HepG2 (cell line): ENCODE measurements at regions not wholly inside any gene's neighbourhood (a gene's known extent, or its start where the extent isn't known, plus 50 kb on each side); places are given as distances from the start of the nearest gene placed in this dataset.

ENCODE experiments used
- ATAC-seq: fragments of 200-7000 bp; cut with Tn5 transposase; 3 replicates; pipeline ENCODE4 v1.9.1; 2020; ENCODE audit warnings: mild to moderate bottlenecking, moderate library complexity
- BruUV-seq: library from RNA; stranded (reverse); fragments of 400-500 nt; replicated peaks from 2 replicates; lab custom pipeline; 2021; lab: Mats Ljungman, UMichigan
- CTCF ChIA-PET: fragments of 300-600 bp; formaldehyde crosslinking; extraction: SDS; loops from one replicate; lab custom pipeline; 2021; ENCODE audit warnings: low total read pairs, inconsistent platforms, low intra/inter-chr PET ratio; lab: Yijun Ruan, JAX
- POLR2A ChIA-PET: fragments of 350-600 bp; sonication (Branson Sonifier 250); formaldehyde crosslinking; loops from one replicate; lab custom pipeline; 2020; ENCODE audit warnings: antibody characterized with exemption, inconsistent platforms; lab: Yijun Ruan, JAX
- DNase-seq: peaks from one replicate; pipeline ENCODE4 v3.0.0-alpha.2; 2015; ENCODE audit warnings: low spot score
- FAIRE-seq: peaks from 3 replicates; lab custom pipeline; 2011; peaks lifted over from hg19 to GRCh38; lab: Jason Lieb, UNC
- H2AFZ ChIP-seq: one replicate; pipeline ENCODE4 v1.6.1; 2011; ENCODE audit warnings: low read length, inconsistent platforms
- H3K27ac ChIP-seq: fragments of 300-600 bp; 3 replicates; pipeline ENCODE4 v1.8.0; 2011; ENCODE audit warnings: mixed run types, mild to moderate bottlenecking, mixed read lengths, low read length, inconsistent platforms; ENCODE audit not compliant: insufficient read depth; ENCODE audit errors: extremely low read length
- H3K27me3 ChIP-seq, 2 experiments: fragments of 200-600 bp in 1 of 2; 2 replicates in 1 of 2; 3 replicates in 1 of 2; pipeline versions ENCODE4 v1.6.0 to v1.8.0; 2011; ENCODE audit warnings: low read length in 2 of 2, mild to moderate bottlenecking in 2 of 2, moderate library complexity in 2 of 2, inconsistent platforms in 1 of 2; ENCODE audit not compliant: insufficient read depth in 2 of 2, control insufficient read depth in 1 of 2
- H3K36me3 ChIP-seq, 2 experiments: fragments of 200-600 bp in 1 of 2; replicated peaks in 1 of 2; 2 replicates in 1 of 2; 3 replicates in 1 of 2; pipeline versions ENCODE4 v1.5.1 to v1.8.0; 2011; ENCODE audit warnings: low read length in 2 of 2, inconsistent platforms in 1 of 2; ENCODE audit not compliant: insufficient read depth in 2 of 2, control insufficient read depth in 1 of 2
- H3K4me1 ChIP-seq: 2 replicates; pipeline ENCODE4 v1.5.1; 2012; ENCODE audit warnings: low read length, inconsistent platforms; ENCODE audit not compliant: insufficient read depth
- H3K4me2 ChIP-seq: 2 replicates; pipeline ENCODE4 v1.6.0; 2011; ENCODE audit warnings: low read depth, low read length, inconsistent platforms
- H3K4me3 ChIP-seq, 3 experiments: fragments of 200-600 bp in 1 of 3; sonication (generic), shearing (Covaris generic) in 1 of 3; replicated peaks in 1 of 3; 2 replicates each; pipeline ENCODE4 v1.5.1; 2011 to 2016; ENCODE audit warnings: low read length in 3 of 3, inconsistent platforms in 2 of 3, low read depth in 2 of 3, mild to moderate bottlenecking in 2 of 3, control low read depth in 1 of 3, mixed read lengths in 1 of 3; ENCODE audit not compliant: insufficient read depth in 1 of 3
- H3K79me2 ChIP-seq: one replicate; pipeline ENCODE4 v1.6.1; 2011; ENCODE audit warnings: low read length, inconsistent platforms; ENCODE audit not compliant: insufficient read depth
- H3K9ac ChIP-seq: 2 replicates; pipeline ENCODE4 v1.6.0; 2011; ENCODE audit warnings: mild to moderate bottlenecking, low read depth, low read length, inconsistent platforms; ENCODE audit not compliant: insufficient read depth
- H3K9me3 ChIP-seq: 2 replicates; pipeline ENCODE4 v1.5.1; 2012; ENCODE audit warnings: mild to moderate bottlenecking, low read length
- H4K20me1 ChIP-seq: 2 replicates; pipeline ENCODE4 v1.6.0; 2011; ENCODE audit warnings: inconsistent platforms, mild to moderate bottlenecking, low read length, moderate library complexity; ENCODE audit not compliant: insufficient read depth
- CTCF ChIP-seq: sonication (generic); formaldehyde crosslinking; IDR thresholded peaks from 2 replicates; pipeline ENCODE4 v1.5.0; 2020; ENCODE audit warnings: mild to moderate bottlenecking, missing genetic modification reagents, moderate library complexity
- HOXA7 ChIP-seq: sonication (generic); formaldehyde crosslinking; IDR thresholded peaks from 2 replicates; pipeline ENCODE4 v1.8.1; 2022; ENCODE audit warnings: mild to moderate bottlenecking, missing genetic modification reagents, moderate library complexity
- RAD21 ChIP-seq: fragments of 450-650 bp; formaldehyde crosslinking; IDR thresholded peaks from 2 replicates; pipeline ENCODE4 v1.5.0; 2020; ENCODE audit warnings: mild to moderate bottlenecking
- SALL1 ChIP-seq: sonication (generic); formaldehyde crosslinking; IDR thresholded peaks from 2 replicates; pipeline ENCODE4 v1.8.0; 2022; ENCODE audit warnings: mild to moderate bottlenecking, missing genetic modification reagents
- SMC3 ChIP-seq: IDR thresholded peaks from 2 replicates; pipeline ENCODE4 v1.6.1; 2011; ENCODE audit warnings: low read length, improper control_type of control experiment
- STAG1 ChIP-seq: sonication (generic); formaldehyde crosslinking; IDR thresholded peaks from 2 replicates; pipeline ENCODE4 v1.4.0; 2020; ENCODE audit warnings: missing genetic modification reagents
- XRCC5 ChIP-seq: fragments of 200-400 bp; formaldehyde crosslinking; optimal IDR thresholded peaks from 2 replicates; pipeline ENCODE3; 2017; ENCODE audit warnings: mild to moderate bottlenecking, low read length
- ZFP36 ChIP-seq: fragments of 150-350 bp; IDR thresholded peaks from 2 replicates; pipeline ENCODE4 v1.6.1; 2018; ENCODE audit warnings: borderline replicate concordance, low read length, low read depth; ENCODE audit not compliant: partially characterized antibody
- ZMYM4 ChIP-seq: sonication (generic); formaldehyde crosslinking; IDR thresholded peaks from 2 replicates; pipeline ENCODE4 v1.8.1; 2023; ENCODE audit warnings: mild to moderate bottlenecking, missing genetic modification reagents
- ZNF136 ChIP-seq: sonication (generic); formaldehyde crosslinking; IDR thresholded peaks from 2 replicates; pipeline ENCODE4 v1.8.1; 2022; ENCODE audit warnings: low read depth, mild to moderate bottlenecking, moderate library complexity, missing genetic modification reagents
- WGBS: methylation state at CpG from one replicate; pipeline ENCODE4 v1.1.6; 2017; ENCODE audit warnings: low lambda C conversion rate; 5-methylcytosine and 5-hydroxymethylcytosine counted together
- in situ Hi-C: cut with HindIII; loops from 2 replicates; pipeline ENCODE4 v1.10.0; 2017; ENCODE audit warnings: low pct_unique_long_range_greater_than_20kb; ENCODE audit not compliant: extremely low pct_ligation_motif_present
- intact Hi-C: fragments of 100-400 bp; cut with micrococcal nuclease; formaldehyde crosslinking; loops from one replicate; pipeline ENCODE4 v1.10.0; 2022; ENCODE audit not compliant: unreplicated experiment

GRCh38 chrX:128975745-128976144 is 547.5 kb downstream of the SMARCA1 start:
- Histone ChIP-seq H4K20me1 (no peaks in the 10 kb centered on the region), H3K4me2 (no peak overlapping the region), H3K4me1 (peaks cover 20% of the 10 kb centered on the region), H3K4me3 (no peak overlapping the region), H3K36me3 (no peaks in the 10 kb centered on the region), H3K27ac (no peak overlapping the region), H3K27me3 (no peaks in the 10 kb centered on the region), H3K9me3 (no peaks in the 10 kb centered on the region), H2AFZ (no peak overlapping the region), H3K9ac (no peak overlapping the region), H3K79me2 (no peaks in the 10 kb centered on the region)
- intact Hi-C loops (loop anchor here (2.0 to 10.0 kb wide), 3 partner anchors 161 to 515 kb away; no protein-coding TSS in a partner anchor), in situ Hi-C loops (no loop called here)
- no TSS peak for BruUV-seq
- TF ChIP-seq SMC3 (peak; percentile 72), STAG1 (peak; percentile 80), XRCC5 (peak; percentile 15), SALL1 (CRISPR knock-in tag) (peak; percentile 30; the same call in 1 of the 2 replicates), ZFP36 (no peak), HOXA7 (CRISPR knock-in tag) (no peak), ZMYM4 (CRISPR knock-in tag) (0 out of 2 replicates have a peak, but pooled peaks have one; percentile 44), ZNF136 (CRISPR knock-in tag) (no peak), RAD21 (CRISPR knock-in tag) (peak; percentile 49; the same call in 1 of the 2 replicates), CTCF (peak; percentile 83)
- peak; percentile 94 for ATAC-seq
- FAIRE-seq, result no peak
- ChIA-PET POLR2A (no interaction called here), CTCF (no interaction called here)
- 0% methylated on average over 1 of the region's 6 CpGs for WGBS
- peak; percentile 23 for DNase-seq
